ENCODE measurements at regions not wholly inside any gene's neighbourhood (a gene's known extent, or its start where the extent isn't known, plus 50 kb on each side); places are given as distances from the start of the nearest gene placed in this dataset.

- ATAC-seq (no peak), DNase-seq (ENCODE audit: extremely low read depth in 1 of 4, low spot score in 3 of 4) (no peak), FAIRE-seq (no peak)
- H3K27ac ChIP-seq (ENCODE audit: extremely low read depth, low read depth, low read length) = no peak overlapping the region
- H3K4me2 ChIP-seq (ENCODE audit: insufficient read depth, low read length) = no peak overlapping the region
- H3K4me1 ChIP-seq (replicated peaks in 1 of 2; ENCODE audit: control insufficient read depth in 2 of 2, insufficient read depth in 2 of 2, low read length in 2 of 2) = no peaks in the 10 kb centered on the region; a peak in 1 of 5 replicates
- H3K9me3 ChIP-seq (replicated peaks; ENCODE audit: control insufficient read depth, insufficient read depth, low read depth, low read length) = no peaks in the 10 kb centered on the region; the same call in 1 of the 2 replicates
- H3K79me2 ChIP-seq (ENCODE audit: control insufficient read depth, insufficient read depth, low read length) = no peaks in the 10 kb centered on the region
- H3K9ac ChIP-seq (ENCODE audit: insufficient read depth in 1 of 2, low read depth in 2 of 2, low read length in 2 of 2) = no peak overlapping the region
- intact Hi-C loops (cut with micrococcal nuclease) = no loop called here
- CTCF ChIA-PET (ENCODE audit: low intra/inter-chr PET ratio) = no interaction called here
- no peaks in the 10 kb centered on the region for H4K20me1 ChIP-seq (replicated peaks; ENCODE audit: control insufficient read depth, insufficient read depth, low read length)
- POLR2A ChIA-PET = no interaction called here
- no peaks in the 10 kb centered on the region for H3K9me1 ChIP-seq (ENCODE audit: control insufficient read depth, insufficient read depth, low read length)
- H3K27me3 ChIP-seq (ENCODE audit: control insufficient read depth in 2 of 2, insufficient read depth in 2 of 2, low read length in 2 of 2) = no peaks in the 10 kb centered on the region
- TF ChIP-seq DNMT1 (IDR thresholded peaks at IDR 0.05) (no peak), GATAD2B (IDR thresholded peaks at IDR 0.05; ENCODE audit: borderline replicate concordance) (no peak), CBX5 (IDR thresholded peaks at IDR 0.05; ENCODE audit: borderline replicate concordance, low read depth) (no peak), FOXA3 (CRISPR knock-in tag; conservative IDR thresholded peaks at IDR 0.05 in 1 of 2, IDR thresholded peaks at IDR 0.05 in 1 of 2) (no peak), ZNF778 (CRISPR knock-in tag; IDR thresholded peaks at IDR 0.05) (no peak), TAF1 (IDR thresholded peaks at IDR 0.05; ENCODE audit: control insufficient read depth, extremely low read depth, insufficient read depth, low read length, severe bottlenecking) (no peak)
- no peak overlapping the region for H2AFZ ChIP-seq (ENCODE audit: low read depth, low read length)
- no peaks in the 10 kb centered on the region for H3K36me3 ChIP-seq (ENCODE audit: control insufficient read depth, insufficient read depth, low read length)
- H3K4me3 ChIP-seq = no peak overlapping the region
- WGBS (ENCODE audit: insufficient coverage, low coverage, missing lambda C conversion rate) = 2% methylated on average over 4 of the region's 4 CpGs
- in situ Hi-C loops (cut with MboI) = no loop called here
- no TSS peak for BruUV-seq (replicated peaks)
These were observed 206.9 kb upstream of the FMN2 start for GRCh38 chr1:239884796-239885195.

- H3K9me3 ChIP-seq (replicated peaks; ENCODE audit: control insufficient read depth, insufficient read depth, low read depth, low read length) = no peaks in the 10 kb centered on the region; the same call in 1 of the 2 replicates
- no peak overlapping the region for H2AFZ ChIP-seq (ENCODE audit: low read depth, low read length)
- POLR2A ChIA-PET = no interaction called here
- no peaks in the 10 kb centered on the region for H4K20me1 ChIP-seq (replicated peaks; ENCODE audit: control insufficient read depth, insufficient read depth, low read length)
- no peak for ATAC-seq
- no peaks in the 10 kb centered on the region; a peak in 1 of 5 replicates for H3K4me1 ChIP-seq (replicated peaks in 1 of 2; ENCODE audit: control insufficient read depth in 2 of 2, insufficient read depth in 2 of 2, low read length in 2 of 2)
- H3K79me2 ChIP-seq (ENCODE audit: control insufficient read depth, insufficient read depth, low read length) = no peaks in the 10 kb centered on the region
- WGBS (ENCODE audit: insufficient coverage, low coverage, missing lambda C conversion rate) = 0% methylated on average over 5 of the region's 5 CpGs
- H3K4me2 ChIP-seq (ENCODE audit: insufficient read depth, low read length) = no peak overlapping the region
- intact Hi-C loops (cut with micrococcal nuclease) (no loop called here), in situ Hi-C loops (cut with MboI) (no loop called here)
- no peaks in the 10 kb centered on the region for H3K27me3 ChIP-seq (ENCODE audit: control insufficient read depth in 2 of 2, insufficient read depth in 2 of 2, low read length in 2 of 2)
- DNase-seq (ENCODE audit: extremely low read depth in 1 of 4, low spot score in 3 of 4) = no peak
- CTCF ChIA-PET (ENCODE audit: low intra/inter-chr PET ratio) = no interaction called here
- no peak for FAIRE-seq
- no TSS peak for BruUV-seq (replicated peaks)
- no peaks in the 10 kb centered on the region for H3K9me1 ChIP-seq (ENCODE audit: control insufficient read depth, insufficient read depth, low read length)
- no peak overlapping the region for H3K4me3 ChIP-seq
- no peak overlapping the region for H3K9ac ChIP-seq (ENCODE audit: insufficient read depth in 1 of 2, low read depth in 2 of 2, low read length in 2 of 2)
- H3K27ac ChIP-seq (ENCODE audit: extremely low read depth, low read depth, low read length) = no peak overlapping the region
- H3K36me3 ChIP-seq (ENCODE audit: control insufficient read depth, insufficient read depth, low read length) = no peaks in the 10 kb centered on the region
These were observed 205.4 kb upstream of the FMN2 start for GRCh38 chr1:239886266-239886665.

Data from K562 (cell line).